ENCODE measurements at regions not wholly inside any gene's neighbourhood (a gene's known extent, or its start where the extent isn't known, plus 50 kb on each side); places are given as distances from the start of the nearest gene placed in this dataset.

- ATAC-seq (no peak), DNase-seq (ENCODE audit: low spot score in 2 of 2) (no peak)
- H3K27ac Mint-ChIP-seq = no peak overlapping the region
- no peaks in the 10 kb centered on the region for H3K9me3 Mint-ChIP-seq
- H3K36me3 Mint-ChIP-seq = no peaks in the 10 kb centered on the region
These were observed 232.9 kb upstream of the SASH1 start for GRCh38 chr6:148109732-148110131.

- no peak for DNase-seq (ENCODE audit: low spot score in 2 of 2)
- Mint-ChIP-seq H3K9me3 (no peaks in the 10 kb centered on the region), H3K27ac (no peak overlapping the region), H3K36me3 (no peaks in the 10 kb centered on the region)
- ATAC-seq = no peak
These were observed 231.7 kb upstream of the SASH1 start for GRCh38 chr6:148110925-148111324.

GRCh38 chr6:148112851-148113319 lies 229.8 kb upstream of the SASH1 start:
- DNase-seq (ENCODE audit: low spot score in 2 of 2) = no peak
- Mint-ChIP-seq H3K36me3 (no peaks in the 10 kb centered on the region), H3K27ac (no peak overlapping the region), H3K9me3 (no peaks in the 10 kb centered on the region)
- peak in 1 of 2 donors; percentile 48 for ATAC-seq

GRCh38 chr6:148116001-148116400 lies 226.6 kb upstream of the SASH1 start:
- no peak for DNase-seq (ENCODE audit: low spot score in 2 of 2)
- Mint-ChIP-seq H3K36me3 (no peaks in the 10 kb centered on the region), H3K27ac (no peak overlapping the region), H3K9me3 (no peaks in the 10 kb centered on the region)
- no peak for ATAC-seq

GRCh38 chr6:148118244-148118643 lies 224.4 kb upstream of the SASH1 start:
- H3K36me3 Mint-ChIP-seq = no peaks in the 10 kb centered on the region
- no peak for ATAC-seq
- no peak overlapping the region for H3K27ac Mint-ChIP-seq
- no peaks in the 10 kb centered on the region for H3K9me3 Mint-ChIP-seq
- DNase-seq (ENCODE audit: low spot score in 2 of 2) = no peak

GRCh38 chr6:148128014-148128730 lies 214.5 kb upstream of the SASH1 start:
- Mint-ChIP-seq H3K36me3 (no peaks in the 10 kb centered on the region), H3K27ac (no peak overlapping the region), H3K9me3 (no peaks in the 10 kb centered on the region)
- ATAC-seq (no peak), DNase-seq (ENCODE audit: low spot score in 2 of 2) (no peak)

- Mint-ChIP-seq H3K36me3 (peaks cover 0 to 9% of the 10 kb centered on the region in 2 donors), H3K27ac (no peak overlapping the region), H3K9me3 (peaks cover 6% of the 10 kb centered on the region in 2 donors)
- ATAC-seq = no peak
- DNase-seq (ENCODE audit: low spot score in 2 of 2) = no peak
These were observed 208.0 kb upstream of the SASH1 start for GRCh38 chr6:148134592-148134991.

GRCh38 chr6:148136586-148136985 lies 206.1 kb upstream of the SASH1 start:
- H3K36me3 Mint-ChIP-seq = peaks cover 0 to 9% of the 10 kb centered on the region in 2 donors
- DNase-seq (ENCODE audit: low spot score in 2 of 2) (no peak), ATAC-seq (no peak)
- H3K9me3 Mint-ChIP-seq = peaks cover 6 to 9% of the 10 kb centered on the region in 2 donors
- H3K27ac Mint-ChIP-seq = no peak overlapping the region

- peaks cover 6 to 9% of the 10 kb centered on the region in 2 donors for H3K9me3 Mint-ChIP-seq
- H3K36me3 Mint-ChIP-seq = peaks cover 0 to 9% of the 10 kb centered on the region in 2 donors
- no peak overlapping the region for H3K27ac Mint-ChIP-seq
- DNase-seq (ENCODE audit: low spot score in 2 of 2) = no peak
- ATAC-seq = no peak
These were observed 205.0 kb upstream of the SASH1 start for GRCh38 chr6:148137652-148138051.

GRCh38 chr6:148138573-148138972 lies 204.1 kb upstream of the SASH1 start:
- H3K9me3 Mint-ChIP-seq = peaks cover 6 to 9% of the 10 kb centered on the region in 2 donors
- peaks cover 0 to 9% of the 10 kb centered on the region in 2 donors for H3K36me3 Mint-ChIP-seq
- H3K27ac Mint-ChIP-seq = no peak overlapping the region
- ATAC-seq (no peak), DNase-seq (ENCODE audit: low spot score in 2 of 2) (no peak)

- DNase-seq (ENCODE audit: low spot score in 2 of 2) = no peak
- no peak overlapping the region for H3K27ac Mint-ChIP-seq
- ATAC-seq = no peak
These were observed 201.7 kb upstream of the SASH1 start for GRCh38 chr6:148140772-148141557.

GRCh38 chr6:148142821-148143220 lies 199.8 kb upstream of the SASH1 start:
- DNase-seq (ENCODE audit: low spot score in 2 of 2) (no peak), ATAC-seq (no peak)
- Mint-ChIP-seq H3K9me3 (peaks cover 4 to 7% of the 10 kb centered on the region in 2 donors), H3K27ac (no peak overlapping the region), H3K36me3 (peaks cover 0 to 7% of the 10 kb centered on the region in 2 donors)

More at GRCh38 chr6:148140772-148141557, 201.7 kb upstream of the SASH1 start:
- peaks cover 6 to 9% of the 10 kb centered on the region in 2 donors for H3K9me3 Mint-ChIP-seq
- H3K36me3 Mint-ChIP-seq = peaks cover 0 to 9% of the 10 kb centered on the region in 2 donors

- Mint-ChIP-seq H3K9me3 (peaks cover 4 to 7% of the 10 kb centered on the region in 2 donors), H3K27ac (no peak overlapping the region), H3K36me3 (peaks cover 0 to 7% of the 10 kb centered on the region in 2 donors)
- DNase-seq (ENCODE audit: low spot score in 2 of 2) = no peak
- no peak for ATAC-seq
These were observed 198.9 kb upstream of the SASH1 start for GRCh38 chr6:148143771-148144170.

- DNase-seq (ENCODE audit: low spot score in 2 of 2) = peak in 1 of 2 donors; percentile 60
- Mint-ChIP-seq H3K9me3 (peaks cover 4 to 7% of the 10 kb centered on the region in 2 donors), H3K27ac (no peak overlapping the region), H3K36me3 (peaks cover 0 to 7% of the 10 kb centered on the region in 2 donors)
- ATAC-seq = peak; percentile 26 to 44
These were observed 197.6 kb upstream of the SASH1 start for GRCh38 chr6:148144917-148145521.

- peak; percentile 89 to 94 for ATAC-seq
- Mint-ChIP-seq H3K9me3 (peaks cover 4% of the 10 kb centered on the region in 2 donors), H3K36me3 (peaks cover 0 to 7% of the 10 kb centered on the region in 2 donors), H3K27ac (peak overlapping the region in 1 of 2 donors; percentile 36)
- peak; percentile 16 to 59 for DNase-seq (ENCODE audit: low spot score in 2 of 2)
These were observed 195.7 kb upstream of the SASH1 start for GRCh38 chr6:148146717-148147462.

- ATAC-seq (no peak), DNase-seq (ENCODE audit: low spot score in 2 of 2) (no peak)
- H3K9me3 Mint-ChIP-seq = peaks cover 4% of the 10 kb centered on the region in 2 donors
- no peak overlapping the region for H3K27ac Mint-ChIP-seq
- peaks cover 0 to 7% of the 10 kb centered on the region in 2 donors for H3K36me3 Mint-ChIP-seq
These were observed 195.2 kb upstream of the SASH1 start for GRCh38 chr6:148147463-148147830.

Measured in activated naive CD4-positive, alpha-beta T cell treated with anti-CD3 and anti-CD28 coated beads, Interleukin-2, amount 50 U/mL, for 72 hours (primary cell).